NCI-H1694 (cell line): ENCODE measurements at regions not wholly inside any gene's neighbourhood (a gene's known extent, or its start where the extent isn't known, plus 50 kb on each side); places are given as distances from the start of the nearest gene placed in this dataset.
A peak's percentile ranks its signal among the peaks of the same experiment; 100 is the strongest.
"Not testable (repeated sequence)": the region's sequence is repeated elsewhere in the genome, so short reads cannot be mapped to it uniquely, and the experiment has no call there.

ENCODE experiments used
- DNase-seq: peaks from one replicate; lab custom pipeline; 2025; lab: John Stamatoyannopoulos, UW

DNA sequence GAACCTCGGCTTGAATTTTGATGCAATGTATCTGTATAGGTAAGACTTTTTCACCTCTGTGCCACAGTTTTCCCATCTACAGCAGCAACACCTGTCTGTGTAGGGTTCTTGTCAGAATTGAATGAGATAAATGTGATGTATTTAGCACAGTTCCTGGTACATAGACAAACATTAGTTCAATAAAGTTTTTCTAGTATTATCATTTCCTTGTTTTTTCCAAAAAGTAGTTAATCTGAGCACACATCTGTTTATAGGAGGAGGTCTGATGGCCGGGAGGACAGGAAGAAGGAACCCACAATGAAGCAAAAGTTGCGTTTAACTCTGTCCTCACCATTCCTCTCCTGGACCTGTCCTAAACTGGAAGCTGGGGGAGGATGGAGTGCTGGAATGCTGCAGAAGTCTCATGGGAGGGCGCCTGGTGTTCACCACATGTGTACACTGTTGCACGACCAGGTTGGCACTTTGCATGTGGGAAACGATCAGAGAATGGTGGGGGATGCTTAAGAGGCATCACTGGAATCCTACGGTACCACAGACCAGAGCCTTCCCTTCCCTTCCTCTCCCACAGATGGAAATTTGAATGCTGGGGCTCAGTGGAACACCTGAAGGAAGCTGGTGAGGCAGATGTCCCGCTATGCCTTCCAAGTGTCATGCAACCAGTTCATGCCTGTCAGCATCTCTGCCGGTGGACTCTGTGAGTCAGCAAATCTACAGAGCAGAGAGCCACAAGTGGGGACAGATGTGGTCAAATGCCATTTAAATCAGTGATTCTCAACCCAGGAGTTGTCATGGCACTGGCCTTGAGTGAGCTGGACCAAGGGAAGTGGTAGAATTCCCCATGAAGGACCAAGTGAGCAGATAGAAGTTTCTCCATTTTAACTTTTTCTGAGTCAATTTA, 315.6 kb downstream of the DLEU7 start:
- DNase-seq = no peak

GRCh38 chr13:50529154-50529882, 314.2 kb downstream of the DLEU7 start:
- peak; percentile 65 for DNase-seq

- no peak for DNase-seq
Observed at GRCh38 chr13:50531917-50532899, 311.3 kb downstream of the DLEU7 start.

DNA sequence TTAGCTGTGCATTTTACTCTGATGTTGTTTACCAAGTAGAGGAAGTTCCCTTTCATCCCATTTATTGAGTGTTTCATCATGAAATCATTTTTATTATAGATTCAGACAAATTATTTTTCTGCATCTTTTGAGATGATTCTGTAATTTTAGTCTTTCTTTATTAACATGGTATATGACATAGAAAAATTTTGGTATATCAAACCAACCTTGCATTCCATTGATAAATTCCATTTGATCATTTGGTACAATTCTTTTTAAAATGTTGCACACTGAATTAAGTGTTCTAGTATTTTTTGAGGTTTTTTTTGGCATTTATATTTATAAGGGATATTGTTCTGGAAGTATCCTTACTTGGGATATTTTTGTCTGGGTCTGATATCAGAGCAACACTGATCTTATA, 308.4 kb downstream of the DLEU7 start:
- no peak for DNase-seq

- no peak for DNase-seq
Observed at GRCh38 chr13:50537029-50537428, 306.5 kb downstream of the DLEU7 start.

DNA sequence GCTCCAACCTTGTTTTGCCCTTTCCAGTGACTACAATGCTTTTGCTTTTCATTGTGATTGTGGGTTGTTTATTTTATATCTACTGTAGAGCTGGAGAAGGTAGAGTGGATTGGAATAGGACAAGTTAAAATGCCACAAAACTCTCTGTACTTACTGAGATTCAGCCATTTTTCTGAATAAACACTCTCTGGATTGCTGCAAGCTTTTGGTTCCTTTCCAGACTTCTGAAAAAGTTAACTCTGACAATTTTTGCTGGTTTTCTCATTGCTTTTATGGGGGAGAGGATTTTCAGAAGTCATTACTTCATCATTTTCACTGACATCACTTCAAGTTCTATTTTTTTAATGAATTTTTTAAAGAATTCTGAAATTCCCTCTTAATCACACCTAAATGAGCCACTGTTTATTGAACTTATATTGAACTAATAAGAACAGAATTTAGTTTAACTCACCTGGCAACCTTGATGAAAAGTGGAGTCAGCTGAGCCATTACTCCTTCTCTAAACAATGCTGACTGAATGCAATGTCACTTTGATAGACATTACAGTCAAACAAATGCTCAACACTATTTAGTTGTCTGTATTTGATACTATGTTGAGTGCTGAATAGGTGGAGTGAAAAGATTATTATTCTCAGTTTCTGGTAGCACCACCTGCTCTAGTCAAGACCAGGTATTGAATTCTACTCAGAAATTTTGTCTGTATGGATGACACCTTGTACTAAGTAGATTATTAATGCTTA, 303.5 kb downstream of the DLEU7 start:
- no peak for DNase-seq

GRCh38 chr13:50543141-50543540, 300.4 kb downstream of the DLEU7 start:
- no peak for DNase-seq

DNA sequence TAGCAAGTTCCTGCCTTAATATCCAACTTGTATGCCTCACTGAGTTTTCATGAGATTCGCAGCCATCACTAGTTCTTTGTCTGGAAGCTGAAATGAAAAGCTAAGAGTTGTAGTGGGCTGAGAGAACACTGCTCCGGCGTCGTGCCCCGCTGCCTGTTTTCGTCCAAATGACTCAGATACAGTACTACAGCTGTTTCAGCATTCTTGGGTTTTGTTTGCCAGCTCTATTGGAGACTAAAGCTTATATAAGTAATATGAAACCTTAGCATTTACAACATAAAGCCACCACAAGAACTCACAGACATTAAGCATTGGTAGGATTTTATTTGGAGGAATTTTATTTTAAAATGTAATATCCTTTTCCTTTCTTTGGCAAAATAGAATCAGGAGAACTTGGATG, 299.7 kb downstream of the DLEU7 start:
- DNase-seq = no peak

GRCh38 chr13:50544211-50544610, 299.3 kb downstream of the DLEU7 start:
- DNase-seq = no peak

GRCh38 chr13:50547175-50547574, 296.3 kb downstream of the DLEU7 start:
- not testable (repeated sequence) for DNase-seq

DNA sequence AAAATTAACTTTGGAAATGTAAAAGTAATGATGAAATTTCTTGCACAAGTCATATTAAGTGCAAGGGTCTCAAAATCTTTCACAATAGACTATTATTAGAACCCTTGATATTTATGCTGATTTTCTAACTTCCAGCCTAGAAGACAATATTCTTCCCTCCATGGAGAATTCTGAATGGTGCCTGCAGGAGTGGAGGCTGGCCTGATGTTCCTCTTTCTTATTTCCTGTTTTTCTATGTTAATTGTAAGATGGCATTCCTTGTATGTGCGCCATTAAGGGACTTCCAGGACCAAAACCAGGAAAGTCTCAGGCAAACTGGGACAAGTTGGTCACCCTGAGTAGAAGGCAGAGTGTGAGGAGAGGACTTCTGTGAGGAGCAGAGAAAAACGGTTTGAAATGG, 294.9 kb downstream of the DLEU7 start:
- no peak for DNase-seq

DNA sequence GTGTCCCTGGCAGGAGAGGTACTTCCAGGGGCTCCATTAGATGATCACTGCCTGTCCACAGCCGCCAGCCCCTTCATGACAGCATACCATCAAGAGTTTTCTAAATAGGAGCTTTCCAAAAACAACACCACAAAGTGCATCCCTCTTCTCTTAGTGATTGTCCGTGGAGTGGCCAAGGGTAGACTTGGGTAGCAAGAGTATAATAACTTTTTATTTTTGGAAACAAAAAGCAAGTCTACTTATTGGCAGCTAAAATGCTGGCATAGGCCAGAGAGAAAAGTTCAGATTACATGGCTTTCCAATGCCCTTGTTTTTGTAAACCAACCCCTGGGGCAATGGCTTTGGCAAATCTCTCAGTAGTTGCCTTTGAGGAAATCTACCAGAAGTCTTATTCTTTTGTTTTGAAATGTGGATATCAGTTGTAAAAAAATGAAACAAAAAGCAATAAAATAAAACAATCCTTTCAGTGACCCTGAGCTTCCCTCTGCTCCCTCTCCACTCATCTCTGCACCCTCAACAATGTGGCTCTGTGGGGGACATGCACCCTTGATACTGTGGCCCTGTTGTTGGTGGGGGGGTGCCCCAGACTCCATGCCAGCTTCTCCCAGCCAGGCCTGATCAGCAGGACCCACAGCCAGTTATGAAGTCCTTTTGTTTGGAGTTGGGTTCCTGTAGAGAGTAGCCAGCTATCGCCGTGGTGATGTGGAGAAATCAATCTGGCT, 294.1 kb downstream of the DLEU7 start:
- DNase-seq = no peak

DNA sequence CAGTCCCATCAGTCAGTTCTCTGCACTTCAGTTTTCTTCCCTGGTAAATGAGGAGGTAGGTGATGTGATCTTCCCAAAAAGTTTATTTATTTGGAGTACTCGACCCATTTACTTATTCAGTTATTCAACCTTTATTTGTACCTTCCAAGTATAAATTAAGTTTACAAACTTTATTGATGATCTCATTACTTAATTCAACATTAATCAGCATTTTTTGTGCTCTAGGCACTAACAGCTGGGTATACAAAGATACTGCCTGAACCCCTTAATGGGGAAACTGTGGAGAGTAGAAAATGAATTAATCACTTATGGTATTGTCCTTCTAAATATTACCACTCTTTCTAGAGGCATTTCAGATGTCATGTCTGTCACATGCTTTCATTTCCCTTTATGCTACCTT, 293.3 kb downstream of the DLEU7 start:
- DNase-seq = no peak

GRCh38 chr13:50552424-50552966, 291.0 kb downstream of the DLEU7 start:
- no peak for DNase-seq

- DNase-seq = no peak
Observed at GRCh38 chr13:50561739-50562138, 281.8 kb downstream of the DLEU7 start.

DNA sequence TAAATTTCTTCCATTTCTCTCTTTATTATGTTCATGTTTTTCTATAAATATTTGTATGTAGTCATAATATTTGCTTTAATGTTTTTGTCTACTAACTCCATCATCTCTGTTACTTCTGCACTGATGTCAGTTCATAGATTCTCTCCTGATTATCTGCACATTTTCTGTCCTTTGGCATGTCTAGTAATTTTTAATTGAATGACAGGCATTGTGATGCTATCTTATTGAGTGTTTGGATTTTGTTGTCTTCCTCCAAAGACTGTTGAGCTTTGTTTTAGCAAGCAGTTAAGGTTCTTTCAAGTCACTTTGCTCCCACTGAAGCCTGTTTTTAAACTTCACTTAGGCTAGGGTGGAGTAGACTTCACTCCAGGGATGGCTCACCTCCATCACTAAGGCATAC, 276.8 kb downstream of the DLEU7 start:
- no peak for DNase-seq

GRCh38 chr13:50572129-50572528, 271.4 kb downstream of the DLEU7 start:
- no peak for DNase-seq

GRCh38 chr13:50573066-50573465, 270.4 kb downstream of the DLEU7 start:
- DNase-seq = no peak

- no peak for DNase-seq
Observed at GRCh38 chr13:50574731-50575130, 268.8 kb downstream of the DLEU7 start.

DNA sequence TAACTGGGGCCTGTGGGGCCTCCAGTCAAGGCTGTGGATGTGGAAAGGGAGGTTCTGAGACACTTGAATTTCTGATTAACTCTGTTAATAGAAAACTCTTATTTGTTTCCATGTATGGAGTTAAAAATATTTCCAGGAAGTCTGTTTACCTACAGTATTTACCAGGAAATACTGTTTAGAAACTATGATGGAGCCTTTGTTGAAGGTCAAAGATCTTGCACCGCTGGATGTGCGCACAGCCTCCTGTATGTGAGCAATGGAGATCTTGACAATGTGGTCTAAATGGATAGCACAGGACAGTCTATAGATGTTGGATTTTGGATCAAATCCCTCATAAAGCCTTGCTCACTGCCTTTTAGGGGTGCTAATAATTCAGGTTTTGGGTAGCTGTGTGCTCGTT, 268.4 kb downstream of the DLEU7 start:
- no peak for DNase-seq
